DOHH2 (cell line): ENCODE measurements at regions not wholly inside any gene's neighbourhood (a gene's known extent, or its start where the extent isn't known, plus 50 kb on each side); places are given as distances from the start of the nearest gene placed in this dataset.

Experiments
- H3F3A ChIP-seq: fragments of 200-600 bp; sonication (generic), shearing (Covaris generic); 2 replicates; pipeline ENCODE4 v1.6.0; 2016; ENCODE audit warnings: antibody characterized with exemption, mild to moderate bottlenecking; ENCODE audit not compliant: control insufficient read depth, insufficient read depth
- H3K27ac ChIP-seq: fragments of 200-600 bp; sonication (generic); 2 replicates; pipeline ENCODE4 v1.5.1; 2014; ENCODE audit warnings: low read depth, mild to moderate bottlenecking, low read length, moderate library complexity
- H3K27me3 ChIP-seq: fragments of 200-600 bp; sonication (generic); 2 replicates; pipeline ENCODE4 v1.6.1; 2014; ENCODE audit warnings: mild to moderate bottlenecking, low read length, mixed read lengths; ENCODE audit not compliant: control insufficient read depth
- H3K36me3 ChIP-seq: fragments of 200-600 bp; sonication (generic); 2 replicates; pipeline ENCODE4 v1.6.1; 2014; ENCODE audit warnings: mild to moderate bottlenecking, low read length, moderate library complexity, mixed read lengths; ENCODE audit not compliant: control insufficient read depth
- H3K4me1 ChIP-seq: fragments of 200-600 bp; sonication (generic); 2 replicates; pipeline ENCODE4 v1.6.1; 2014; ENCODE audit warnings: mild to moderate bottlenecking, low read length, mixed read lengths; ENCODE audit not compliant: control insufficient read depth
- H3K4me2 ChIP-seq: fragments of 200-600 bp; sonication (generic); 2 replicates; pipeline ENCODE4 v1.6.0; 2014; ENCODE audit warnings: mild to moderate bottlenecking, low read length, moderate library complexity
- H3K4me3 ChIP-seq: fragments of 200-600 bp; sonication (generic); 2 replicates; pipeline ENCODE4 v1.5.1; 2014; ENCODE audit warnings: mild to moderate bottlenecking, low read length, mixed read lengths
- H3K79me2 ChIP-seq: fragments of 200-600 bp; sonication (generic); 2 replicates; pipeline ENCODE4 v1.6.1; 2014; ENCODE audit warnings: mild to moderate bottlenecking, low read length, mixed read lengths; ENCODE audit not compliant: control insufficient read depth
- H3K9me2 ChIP-seq: fragments of 200-600 bp; sonication (generic); replicated peaks from 2 replicates; pipeline ENCODE4 v1.6.1; 2014; ENCODE audit warnings: mild to moderate bottlenecking, low read length, mixed read lengths; ENCODE audit not compliant: control insufficient read depth
- H3K9me3 ChIP-seq: fragments of 200-600 bp; sonication (generic); 2 replicates; pipeline ENCODE4 v1.6.1; 2014; ENCODE audit warnings: antibody characterized with exemption, low read length, mixed read lengths; ENCODE audit not compliant: control insufficient read depth, insufficient read depth
- H4K20me1 ChIP-seq: fragments of 200-600 bp; sonication (generic); 2 replicates; pipeline ENCODE4 v1.6.0; 2014; ENCODE audit warnings: low read depth, mild to moderate bottlenecking, antibody characterized with exemption, low read length, moderate library complexity; ENCODE audit not compliant: control insufficient read depth, insufficient read depth
- EZH2phosphoT487 ChIP-seq: fragments of 200-600 bp; sonication (generic); IDR thresholded peaks from 2 replicates; pipeline ENCODE4 v1.6.1; 2017; ENCODE audit warnings: borderline replicate concordance, mild to moderate bottlenecking, antibody characterized with exemption, low read length, moderate library complexity, mixed read lengths
- TF ChIP-seq, protein P1 (sequence below): fragments of 200-600 bp; sonication (generic); IDR thresholded peaks from one replicate; pipeline ENCODE4 v1.5.1; 2014; ENCODE audit warnings: antibody characterized with exemption, mild to moderate bottlenecking, low read depth, low read length; ENCODE audit not compliant: poor library complexity, severe bottlenecking

DNA sequence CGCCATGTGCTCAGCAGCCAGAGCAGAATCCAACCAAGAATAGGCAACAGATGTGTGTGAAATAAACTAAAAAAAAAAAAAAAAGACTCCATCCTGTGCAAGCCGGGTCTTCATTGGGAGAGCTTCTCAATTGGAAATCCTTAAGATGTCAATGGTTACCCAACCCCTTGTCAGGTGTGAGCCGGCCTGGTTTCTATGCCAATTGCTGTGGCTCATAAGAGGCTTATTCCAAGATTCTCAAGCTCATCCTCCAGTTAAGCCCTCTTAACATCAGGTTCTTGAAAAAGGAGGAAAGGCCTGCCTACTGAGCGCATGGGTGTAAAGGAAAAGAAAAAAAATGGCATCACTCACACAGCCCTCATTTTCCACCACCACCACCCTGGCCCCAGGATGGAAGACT lies 1084.6 kb downstream of the UQCRFS1 start:
- Histone ChIP-seq H3K27ac (no peak overlapping the region), H3K4me3 (no peak overlapping the region), H3K9me2 (no peaks in the 10 kb centered on the region), H3K36me3 (no peaks in the 10 kb centered on the region), H3K4me2 (no peak overlapping the region), H3F3A (no peaks in the 10 kb centered on the region), H3K4me1 (no peaks in the 10 kb centered on the region), H3K27me3 (no peaks in the 10 kb centered on the region), H3K9me3 (no peaks in the 10 kb centered on the region), H3K79me2 (no peaks in the 10 kb centered on the region), H4K20me1 (no peaks in the 10 kb centered on the region)
- TF ChIP-seq EZH2phosphoT487, result no peak
- TF ChIP-seq, protein P1, sequence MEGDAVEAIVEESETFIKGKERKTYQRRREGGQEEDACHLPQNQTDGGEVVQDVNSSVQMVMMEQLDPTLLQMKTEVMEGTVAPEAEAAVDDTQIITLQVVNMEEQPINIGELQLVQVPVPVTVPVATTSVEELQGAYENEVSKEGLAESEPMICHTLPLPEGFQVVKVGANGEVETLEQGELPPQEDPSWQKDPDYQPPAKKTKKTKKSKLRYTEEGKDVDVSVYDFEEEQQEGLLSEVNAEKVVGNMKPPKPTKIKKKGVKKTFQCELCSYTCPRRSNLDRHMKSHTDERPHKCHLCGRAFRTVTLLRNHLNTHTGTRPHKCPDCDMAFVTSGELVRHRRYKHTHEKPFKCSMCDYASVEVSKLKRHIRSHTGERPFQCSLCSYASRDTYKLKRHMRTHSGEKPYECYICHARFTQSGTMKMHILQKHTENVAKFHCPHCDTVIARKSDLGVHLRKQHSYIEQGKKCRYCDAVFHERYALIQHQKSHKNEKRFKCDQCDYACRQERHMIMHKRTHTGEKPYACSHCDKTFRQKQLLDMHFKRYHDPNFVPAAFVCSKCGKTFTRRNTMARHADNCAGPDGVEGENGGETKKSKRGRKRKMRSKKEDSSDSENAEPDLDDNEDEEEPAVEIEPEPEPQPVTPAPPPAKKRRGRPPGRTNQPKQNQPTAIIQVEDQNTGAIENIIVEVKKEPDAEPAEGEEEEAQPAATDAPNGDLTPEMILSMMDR, result no peak

DNA sequence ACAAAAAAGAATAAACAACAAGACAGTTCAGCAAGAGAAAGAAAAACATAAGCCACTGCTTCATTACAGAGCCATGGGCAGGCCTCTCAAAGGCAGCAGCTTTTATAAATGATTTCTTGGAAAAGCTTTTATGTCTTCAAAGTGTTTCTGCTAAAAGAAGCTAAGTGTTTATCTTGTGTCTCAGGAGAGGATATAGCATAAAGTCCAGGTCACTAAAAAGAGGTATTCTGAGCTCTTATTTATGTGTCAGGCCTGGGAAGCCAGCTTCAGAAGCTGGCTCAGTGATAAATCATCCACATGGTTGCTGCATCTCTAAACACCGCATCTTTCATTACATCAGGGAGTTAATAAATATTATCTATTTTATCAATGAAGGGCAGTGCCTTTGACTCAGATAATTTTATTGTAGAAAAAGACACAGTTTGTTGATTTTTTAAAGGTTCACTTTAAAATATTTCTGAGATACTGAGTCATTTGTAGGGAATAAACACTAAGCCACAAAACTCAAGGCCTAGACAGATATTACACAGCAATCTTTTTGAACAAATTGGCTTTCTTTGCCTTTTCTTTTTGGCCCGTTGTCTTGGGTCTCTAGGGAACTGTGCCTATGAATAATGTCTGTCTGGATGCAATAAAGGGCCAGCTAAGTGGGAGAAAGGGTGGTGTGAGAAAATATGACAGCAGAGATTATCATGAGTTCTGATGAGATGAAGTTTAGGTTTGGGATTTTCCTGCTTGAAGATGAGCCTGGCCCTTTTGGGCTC lies 1086.6 kb downstream of the UQCRFS1 start:
- H3K36me3 ChIP-seq, result no peaks in the 10 kb centered on the region
- no peak overlapping the region for H3K27ac ChIP-seq
- no peaks in the 10 kb centered on the region for H4K20me1 ChIP-seq
- no peak overlapping the region for H3K4me2 ChIP-seq
- no peaks in the 10 kb centered on the region for H3K9me2 ChIP-seq
- no peaks in the 10 kb centered on the region for H3K27me3 ChIP-seq
- TF ChIP-seq, protein P1, result no peak
- no peak for TF ChIP-seq EZH2phosphoT487
- H3K4me3 ChIP-seq, result no peak overlapping the region
- H3K9me3 ChIP-seq, result no peaks in the 10 kb centered on the region
- no peaks in the 10 kb centered on the region for H3K79me2 ChIP-seq
- H3F3A ChIP-seq, result no peaks in the 10 kb centered on the region
- no peaks in the 10 kb centered on the region for H3K4me1 ChIP-seq

GRCh38 chr19:28122734-28123133 lies 1090.2 kb downstream of the UQCRFS1 start:
- no peaks in the 10 kb centered on the region for H3K9me2 ChIP-seq
- H3K36me3 ChIP-seq, result no peaks in the 10 kb centered on the region
- H3K9me3 ChIP-seq, result no peaks in the 10 kb centered on the region
- no peaks in the 10 kb centered on the region for H3K79me2 ChIP-seq
- H3K4me1 ChIP-seq, result no peaks in the 10 kb centered on the region
- no peaks in the 10 kb centered on the region for H4K20me1 ChIP-seq
- H3K4me3 ChIP-seq, result no peak overlapping the region
- H3K27me3 ChIP-seq, result no peaks in the 10 kb centered on the region
- no peak overlapping the region for H3K27ac ChIP-seq
- no peaks in the 10 kb centered on the region for H3F3A ChIP-seq
- H3K4me2 ChIP-seq, result no peak overlapping the region
- no peak for TF ChIP-seq EZH2phosphoT487
- TF ChIP-seq, protein P1, result no peak
